ENCODE measurements at regions not wholly inside any gene's neighbourhood (a gene's known extent, or its start where the extent isn't known, plus 50 kb on each side); places are given as distances from the start of the nearest gene placed in this dataset.

DNA sequence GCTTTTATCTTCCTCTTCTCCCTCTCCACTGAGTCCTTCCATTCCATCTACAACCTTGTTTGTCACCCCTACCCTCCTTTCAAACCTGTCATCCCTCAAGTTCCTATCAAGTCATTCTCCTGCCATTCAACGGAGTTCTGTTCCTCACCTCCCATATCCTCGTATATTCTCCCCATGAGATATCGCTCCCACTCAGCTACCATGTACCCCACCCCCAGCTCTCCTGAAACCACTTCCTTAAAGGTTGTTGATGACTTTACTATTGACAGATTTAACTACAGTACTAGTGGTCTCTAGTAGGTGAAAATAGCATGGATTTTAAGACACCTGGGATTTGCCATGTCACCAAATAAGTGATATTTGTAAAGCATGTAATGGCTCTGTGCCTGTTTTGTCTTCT lies 107.4 kb upstream of the BARHL2 start:
- no peaks in the 10 kb centered on the region for H3K27me3 ChIP-seq
- intact Hi-C loops (cut with DNase I; ENCODE audit: low total_unique reads): no loop called here
- H3K4me1 ChIP-seq: no peaks in the 10 kb centered on the region
- H3K36me3 ChIP-seq: no peaks in the 10 kb centered on the region
- no peak overlapping the region for H3K4me3 ChIP-seq
- no peak for DNase-seq
- no peak overlapping the region for H3K27ac ChIP-seq
- H3K9me3 ChIP-seq: no peaks in the 10 kb centered on the region
- no peak for TF ChIP-seq CTCF (IDR thresholded peaks at IDR 0.05)

GRCh38 chr1:90823686-90824085 lies 106.6 kb upstream of the BARHL2 start:
- intact Hi-C loops (cut with DNase I; ENCODE audit: low total_unique reads): no loop called here

DNA sequence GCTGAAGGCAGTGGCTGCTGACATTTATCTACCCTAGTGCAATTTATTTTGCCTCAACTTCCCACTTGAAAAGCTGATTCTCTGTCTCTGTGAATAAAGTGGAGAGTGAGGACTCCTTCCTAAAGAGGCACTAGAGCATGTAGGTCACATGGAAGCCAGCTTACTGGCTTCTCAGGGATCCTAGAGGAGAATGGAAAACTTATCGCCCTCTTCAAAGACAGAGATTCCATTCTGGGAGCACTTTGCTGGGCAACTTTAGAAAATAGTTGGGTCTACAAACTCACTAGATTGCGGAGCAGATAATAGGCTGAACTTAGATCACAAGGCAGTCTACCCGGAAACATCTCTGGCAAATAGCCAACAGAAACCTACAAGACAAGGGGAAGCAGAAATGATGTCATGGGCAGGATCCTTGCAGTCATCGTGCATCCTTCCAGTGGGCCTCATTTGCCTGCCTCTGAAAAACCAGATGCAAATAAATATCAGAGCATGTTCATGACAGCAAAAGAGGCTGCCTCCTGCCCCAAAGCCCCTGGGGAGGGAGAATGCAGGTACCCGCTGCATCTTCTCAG lies 104.8 kb upstream of the BARHL2 start:
- Histone ChIP-seq H3K27ac (no peak overlapping the region), H3K9me3 (no peaks in the 10 kb centered on the region), H3K4me1 (no peaks in the 10 kb centered on the region), H3K36me3 (no peaks in the 10 kb centered on the region), H3K27me3 (no peaks in the 10 kb centered on the region), H3K4me3 (no peak overlapping the region)
- intact Hi-C loops (cut with DNase I; ENCODE audit: low total_unique reads): no loop called here
- DNase-seq: no peak
- no peak for TF ChIP-seq CTCF (IDR thresholded peaks at IDR 0.05)

More at GRCh38 chr1:90823686-90824085, 106.6 kb upstream of the BARHL2 start:
- Histone ChIP-seq H3K4me3 (no peak overlapping the region), H3K9me3 (no peaks in the 10 kb centered on the region), H3K36me3 (no peaks in the 10 kb centered on the region), H3K4me1 (no peaks in the 10 kb centered on the region), H3K27me3 (no peaks in the 10 kb centered on the region), H3K27ac (no peak overlapping the region)
- TF ChIP-seq CTCF (IDR thresholded peaks at IDR 0.05): no peak
- no peak for DNase-seq

DNA sequence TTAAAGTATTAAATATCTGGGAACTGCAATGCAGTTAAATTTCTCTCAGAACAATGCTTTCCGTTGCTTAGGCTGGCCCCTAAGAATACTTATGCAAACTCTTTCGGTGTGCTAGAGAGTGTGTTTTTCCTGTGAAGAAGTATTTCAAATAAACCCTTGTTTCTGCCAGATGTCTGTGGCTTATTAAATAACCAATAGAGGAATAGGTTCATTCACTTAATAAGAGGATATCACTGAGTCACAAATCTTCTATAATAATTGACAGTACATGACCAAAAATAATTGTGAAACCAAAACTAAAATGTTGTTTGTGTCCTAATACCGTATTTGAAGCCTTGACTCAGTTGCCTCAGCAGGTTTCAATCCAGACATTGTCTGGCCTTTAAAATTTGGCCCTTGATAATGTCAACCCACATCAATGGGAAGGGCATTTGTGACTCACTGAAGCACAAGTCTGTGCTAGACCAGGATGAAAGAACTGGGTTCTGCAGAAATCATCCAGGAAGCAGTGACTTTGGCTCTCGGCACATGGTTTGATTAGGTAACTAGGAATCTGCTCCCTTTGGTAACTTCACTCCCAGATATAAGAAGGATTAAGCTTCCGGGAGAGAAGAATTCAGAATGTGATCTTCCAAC lies 104.2 kb upstream of the BARHL2 start:
- no peaks in the 10 kb centered on the region for H3K4me1 ChIP-seq
- no peak for TF ChIP-seq CTCF (IDR thresholded peaks at IDR 0.05)
- H3K27me3 ChIP-seq: no peaks in the 10 kb centered on the region
- no peak for DNase-seq
- no peak overlapping the region for H3K4me3 ChIP-seq
- no peak overlapping the region for H3K27ac ChIP-seq
- no peaks in the 10 kb centered on the region for H3K9me3 ChIP-seq
- intact Hi-C loops (cut with DNase I; ENCODE audit: low total_unique reads): no loop called here
- H3K36me3 ChIP-seq: no peaks in the 10 kb centered on the region

GRCh38 chr1:90820745-90821144 lies 103.6 kb upstream of the BARHL2 start:
- TF ChIP-seq CTCF (IDR thresholded peaks at IDR 0.05): no peak
- no peak for DNase-seq
- Histone ChIP-seq H3K4me1 (no peaks in the 10 kb centered on the region), H3K9me3 (no peaks in the 10 kb centered on the region), H3K27me3 (no peaks in the 10 kb centered on the region), H3K36me3 (no peaks in the 10 kb centered on the region), H3K4me3 (no peak overlapping the region), H3K27ac (no peak overlapping the region)
- intact Hi-C loops (cut with DNase I; ENCODE audit: low total_unique reads): no loop called here
